H1 (cell line): ENCODE measurements at regions not wholly inside any gene's neighbourhood (a gene's known extent, or its start where the extent isn't known, plus 50 kb on each side); places are given as distances from the start of the nearest gene placed in this dataset.

Experiments used
- CTCF ChIA-PET: fragments of 300-600 bp; sonication (Branson Sonifier 250); formaldehyde crosslinking; loops from one replicate; lab custom pipeline; 2021; ENCODE audit not compliant: partially characterized antibody; lab: Charles Lee
- POLR2A ChIA-PET: fragments of 300-600 bp; sonication (Branson Sonifier 250); formaldehyde crosslinking; loops from one replicate; lab custom pipeline; 2021; ENCODE audit warnings: inconsistent platforms; ENCODE audit not compliant: partially characterized antibody; lab: Charles Lee
- DNase-seq, 2 experiments: peaks; one replicate each; pipeline versions ENCODE4 v3.0.0 to v3.0.0-alpha.2; 2010 to 2022; ENCODE audit warnings: low spot score in 2 of 2, low read depth in 1 of 2, mixed read lengths in 1 of 2
- FAIRE-seq: peaks from 2 replicates; lab custom pipeline; 2011; peaks lifted over from hg19 to GRCh38; lab: Jason Lieb, UNC
- H2AFZ ChIP-seq: 2 replicates; pipeline ENCODE4 v1.8.1; 2012; ENCODE audit warnings: low read length, inconsistent platforms
- H2AK5ac ChIP-seq: 2 replicates; pipeline ENCODE4 v1.6.1; 2013; ENCODE audit warnings: low read depth, low read length
- H2BK120ac ChIP-seq: replicated peaks from 2 replicates; pipeline ENCODE3; 2013; ENCODE audit warnings: low read depth, low read length, inconsistent platforms
- H2BK12ac ChIP-seq: 2 replicates; pipeline ENCODE4 v1.6.1; 2013; ENCODE audit warnings: low read depth, low read length
- H2BK15ac ChIP-seq: 2 replicates; pipeline ENCODE4 v1.6.1; 2013; ENCODE audit warnings: low read length
- H2BK20ac ChIP-seq: 2 replicates; pipeline ENCODE4 v1.6.1; 2013; ENCODE audit warnings: low read length
- H2BK5ac ChIP-seq: 2 replicates; pipeline ENCODE4 v1.6.1; 2013; ENCODE audit warnings: low read depth, low read length
- H3K14ac ChIP-seq: 2 replicates; pipeline ENCODE4 v1.6.1; 2013; ENCODE audit warnings: inconsistent platforms; ENCODE audit not compliant: insufficient read length
- H3K18ac ChIP-seq: 2 replicates; pipeline ENCODE4 v1.6.1; 2013; ENCODE audit warnings: low read length; ENCODE audit errors: extremely low read depth
- H3K23ac ChIP-seq: 2 replicates; pipeline ENCODE4 v1.6.1; 2013; ENCODE audit warnings: inconsistent platforms; ENCODE audit not compliant: insufficient read length
- H3K23me2 ChIP-seq: 2 replicates; pipeline ENCODE4 v1.6.1; 2013; ENCODE audit warnings: low read depth, low read length
- H3K27ac ChIP-seq: 2 replicates; pipeline ENCODE4 v1.6.1; 2011; ENCODE audit warnings: low read depth, low read length, inconsistent platforms
- H3K27me3 ChIP-seq, 4 experiments: replicated peaks in 1 of 4; 1 replicate in 1 of 4; 2 replicates in 3 of 4; pipeline versions ENCODE4 v1.6.1 to v1.8.1; 2011 to 2013; ENCODE audit warnings: low read length in 3 of 4, mild to moderate bottlenecking in 3 of 4, inconsistent platforms in 2 of 4, mixed read lengths in 2 of 4, moderate library complexity in 1 of 4; ENCODE audit not compliant: control insufficient read depth in 3 of 4, insufficient read depth in 3 of 4; ENCODE audit errors: extremely low read depth in 1 of 4
- H3K36me3 ChIP-seq, 4 experiments: 2 replicates each; pipeline versions ENCODE4 v1.6.1 to v1.8.1; 2011 to 2013; ENCODE audit warnings: mild to moderate bottlenecking in 4 of 4, low read length in 3 of 4, moderate library complexity in 2 of 4, control low read depth in 1 of 4, inconsistent platforms in 1 of 4; ENCODE audit not compliant: insufficient read depth in 4 of 4, control insufficient read depth in 2 of 4
- H3K4ac ChIP-seq: replicated peaks from 2 replicates; pipeline ENCODE3; 2013; ENCODE audit warnings: low read length, low read depth, mixed read lengths, inconsistent platforms; ENCODE audit not compliant: insufficient read length
- H3K4me1 ChIP-seq, 4 experiments: replicated peaks in 1 of 4; 1 replicate in 1 of 4; 2 replicates in 3 of 4; pipeline versions ENCODE4 v1.6.1 to v1.8.1; 2011 to 2013; ENCODE audit warnings: low read length in 3 of 4, inconsistent platforms in 2 of 4, mixed read lengths in 1 of 4; ENCODE audit not compliant: insufficient read depth in 4 of 4, control insufficient read depth in 3 of 4
- H3K4me2 ChIP-seq, 2 experiments: 2 replicates each; pipeline versions ENCODE4 v1.6.1 to v1.8.1; 2011 to 2013; ENCODE audit warnings: low read depth in 2 of 2, low read length in 2 of 2, control low read depth in 1 of 2, inconsistent platforms in 1 of 2, mild to moderate bottlenecking in 1 of 2; ENCODE audit not compliant: insufficient read depth in 1 of 2
- H3K4me3 ChIP-seq, 4 experiments: fragments of 200-600, 300-600 bp in 1 of 4; sonication (generic), shearing (Covaris generic), sonication (Bioruptor Twin) in 1 of 4; 2 replicates each; pipeline versions ENCODE4 v1.5.1 to v1.8.1; 2011 to 2016; ENCODE audit warnings: low read length in 4 of 4, low read depth in 3 of 4, control low read depth in 2 of 4, inconsistent platforms in 2 of 4, mild to moderate bottlenecking in 2 of 4, mixed read lengths in 1 of 4, moderate library complexity in 1 of 4; ENCODE audit not compliant: insufficient read depth in 2 of 4; ENCODE audit errors: extremely low read depth in 1 of 4
- H3K56ac ChIP-seq: replicated peaks from 2 replicates; pipeline ENCODE3; 2013; ENCODE audit warnings: low read depth, mild to moderate bottlenecking, mixed read lengths, low read length, inconsistent platforms; ENCODE audit not compliant: insufficient read length
- H3K79me1 ChIP-seq: 2 replicates; pipeline ENCODE4 v1.6.1; 2013; ENCODE audit warnings: low read depth, low read length, control low read depth
- H3K79me2 ChIP-seq, 2 experiments: 2 replicates each; pipeline versions ENCODE4 v1.6.1 to v1.8.1; 2012 to 2013; ENCODE audit warnings: low read length in 2 of 2, mild to moderate bottlenecking in 2 of 2, inconsistent platforms in 1 of 2; ENCODE audit not compliant: insufficient read depth in 2 of 2, control insufficient read depth in 1 of 2
- H3K9ac ChIP-seq, 4 experiments: replicated peaks in 1 of 4; 1 replicate in 1 of 4; 2 replicates in 3 of 4; pipeline versions ENCODE4 v1.6.1 to v1.8.1; 2011 to 2013; ENCODE audit warnings: low read depth in 3 of 4, low read length in 3 of 4, control low read depth in 2 of 4, mild to moderate bottlenecking in 2 of 4, moderate library complexity in 2 of 4, inconsistent platforms in 1 of 4; ENCODE audit errors: extremely low read depth in 1 of 4
- H3K9me3 ChIP-seq, 2 experiments: 2 replicates each; pipeline versions ENCODE4 v1.6.1 to v1.8.1; 2012 to 2013; ENCODE audit warnings: mild to moderate bottlenecking in 2 of 2, moderate library complexity in 2 of 2, control low read depth in 1 of 2, inconsistent platforms in 1 of 2, low read depth in 1 of 2, low read length in 1 of 2, mixed read lengths in 1 of 2; ENCODE audit not compliant: insufficient read depth in 2 of 2
- H4K20me1 ChIP-seq, 2 experiments: replicated peaks in 1 of 2; 2 replicates each; pipeline versions ENCODE3 to v1.8.1; 2011 to 2013; ENCODE audit warnings: inconsistent platforms in 2 of 2, low read length in 2 of 2, mild to moderate bottlenecking in 1 of 2; ENCODE audit not compliant: insufficient read depth in 2 of 2, control insufficient read depth in 1 of 2
- H4K5ac ChIP-seq: 2 replicates; pipeline ENCODE4 v1.6.1; 2013; ENCODE audit warnings: low read length, low read depth, mixed read lengths, inconsistent platforms; ENCODE audit not compliant: insufficient read length
- H4K8ac ChIP-seq: 2 replicates; pipeline ENCODE4 v1.8.0; 2013; ENCODE audit warnings: mild to moderate bottlenecking, moderate library complexity, low read length, inconsistent platforms; ENCODE audit not compliant: insufficient read depth; ENCODE audit errors: extremely low read depth
- H4K91ac ChIP-seq: replicated peaks from 2 replicates; pipeline ENCODE3; 2013; ENCODE audit warnings: low read length, mixed read lengths, inconsistent platforms; ENCODE audit not compliant: insufficient read length
- E2F6 ChIP-seq: IDR thresholded peaks from 2 replicates; pipeline ENCODE4 v1.6.1; 2012; ENCODE audit warnings: inconsistent platforms
- EP300 ChIP-seq, 2 experiments: IDR thresholded peaks; 1 replicate in 1 of 2; 2 replicates in 1 of 2; pipeline ENCODE4 v1.6.1; 2011 to 2012; ENCODE audit warnings: low read depth in 2 of 2, low read length in 2 of 2, mild to moderate bottlenecking in 2 of 2, borderline replicate concordance in 1 of 2, inconsistent platforms in 1 of 2, moderate library complexity in 1 of 2
- GTF2F1 ChIP-seq: IDR thresholded peaks from 2 replicates; pipeline ENCODE4 v1.6.1; 2012; ENCODE audit warnings: low read depth, low read length, improper control_type of control experiment, borderline replicate concordance
- KDM5A ChIP-seq: fragments of 200-600 bp; IDR thresholded peaks from 2 replicates; pipeline ENCODE4 v1.7.1; 2012; ENCODE audit warnings: mild to moderate bottlenecking, low read length, inconsistent platforms, mixed read lengths
- MAX ChIP-seq: IDR thresholded peaks from 2 replicates; pipeline ENCODE4 v1.6.1; 2012; ENCODE audit warnings: inconsistent platforms
- PHF8 ChIP-seq: fragments of 200-600 bp; sonication (generic); conservative IDR thresholded peaks from 2 replicates; pipeline ENCODE4 v1.7.1; 2012; ENCODE audit warnings: low read depth, mild to moderate bottlenecking, inconsistent platforms, low read length, moderate library complexity
- RAD21 ChIP-seq, 2 experiments: IDR thresholded peaks in 1 of 2; conservative IDR thresholded peaks in 1 of 2; 2 replicates each; pipeline ENCODE4 v1.6.1; 2011; ENCODE audit warnings: low read depth in 2 of 2, low read length in 2 of 2, improper control_type of control experiment in 1 of 2, inconsistent platforms in 1 of 2, mild to moderate bottlenecking in 1 of 2, moderate library complexity in 1 of 2
- RNF2 ChIP-seq: fragments of 200-900, 300-1000 bp; sonication (generic); IDR thresholded peaks from 2 replicates; pipeline ENCODE4 v1.7.1; 2016; ENCODE audit warnings: borderline replicate concordance, low read depth, mild to moderate bottlenecking, antibody characterized with exemption, low read length; ENCODE audit not compliant: poor library complexity, severe bottlenecking; ENCODE audit errors: missing control alignments
- SP1 ChIP-seq: IDR thresholded peaks from 2 replicates; pipeline ENCODE4 v1.6.1; 2011; ENCODE audit warnings: low read depth, low read length
- YY1 ChIP-seq: IDR thresholded peaks from 2 replicates; pipeline ENCODE4 v1.6.1; 2011; ENCODE audit warnings: low read depth, mild to moderate bottlenecking, low read length
- WGBS, 2 experiments: shearing (Covaris generic) in 1 of 2; methylation state at CpG; one replicate each; pipeline versions ENCODE4 v1.1.6 to v1.1.7; 2013 to 2015; ENCODE audit warnings: low lambda C conversion rate in 2 of 2, mixed read lengths in 2 of 2, inconsistent platforms in 1 of 2, low coverage in 1 of 2, missing lambda C conversion rate in 1 of 2; ENCODE audit not compliant: insufficient replicate concordance in 2 of 2, insufficient coverage in 1 of 2, insufficient read length in 1 of 2; ENCODE audit errors: extremely low coverage in 1 of 2, missing lambda C conversion rate in 1 of 2; 5-methylcytosine and 5-hydroxymethylcytosine counted together

- Histone ChIP-seq H3K4ac (no peak overlapping the region), H3K4me2 (no peak overlapping the region), H4K5ac (no peak overlapping the region), H3K27me3 (no peaks in the 10 kb centered on the region; a peak in 1 of 7 replicates), H2BK12ac (0 out of 2 replicates have a peak overlapping the region, but pooled peaks have one; percentile 63), H4K20me1 (no peaks in the 10 kb centered on the region), H3K9me3 (no peaks in the 10 kb centered on the region), H2BK20ac (no peak overlapping the region), H2AFZ (no peak overlapping the region), H3K36me3 (no peaks in the 10 kb centered on the region), H3K27ac (no peak overlapping the region), H3K4me3 (no peak overlapping the region), H2BK120ac (no peak overlapping the region), H3K23me2 (no peaks in the 10 kb centered on the region), H2BK5ac (no peak overlapping the region), H3K9ac (no peak overlapping the region), H3K18ac (no peak overlapping the region), H4K8ac (no peak overlapping the region), H3K79me1 (no peaks in the 10 kb centered on the region), H3K23ac (no peak overlapping the region), H2BK15ac (no peak overlapping the region), H3K4me1 (peaks cover 0 to 7% (median 3%) of the 10 kb centered on the region in 4 experiments; a peak in 2 of 7 replicates), H2AK5ac (no peak overlapping the region), H4K91ac (no peak overlapping the region), H3K56ac (no peak overlapping the region), H3K79me2 (no peaks in the 10 kb centered on the region), H3K14ac (no peak overlapping the region)
- ChIA-PET POLR2A (no interaction called here), CTCF (interaction anchor here (0.7 to 1.7 kb wide), 10 partner anchors 9 to 165 kb away, joined by 3 to 6 read pairs (median 4); no protein-coding TSS in a partner anchor)
- DNase-seq (no peak), FAIRE-seq (no peak)
- WGBS, 2 experiments: 84% methylated on average over 4 of the region's 4 CpGs; no CpG with 5 or more reads in 1 of the 2 experiments
- no peak for TF ChIP-seq RAD21 (IDR thresholded peaks at IDR 0.05 in 1 of 2, conservative IDR thresholded peaks at IDR 0.05 in 1 of 2; ENCODE audit: low read depth in 2 of 2, low read length in 2 of 2)
- TF ChIP-seq EP300 (IDR thresholded peaks at IDR 0.05; ENCODE audit: borderline replicate concordance in 1 of 2, low read depth in 2 of 2, low read length in 2 of 2): no peak
- TF ChIP-seq E2F6: no peak
- TF ChIP-seq KDM5A: no peak
- TF ChIP-seq PHF8: no peak
- no peak for TF ChIP-seq SP1
- TF ChIP-seq RNF2: no peak
- no peak for TF ChIP-seq YY1
- TF ChIP-seq MAX: no peak
- TF ChIP-seq GTF2F1: no peak
Observed at GRCh38 chr1:25091658-25092057, 140.6 kb downstream of the SYF2 start.
